HepG2 (cell line): ENCODE measurements at regions not wholly inside any gene's neighbourhood (a gene's known extent, or its start where the extent isn't known, plus 50 kb on each side); places are given as distances from the start of the nearest gene placed in this dataset.
A peak's percentile ranks its signal among the peaks of the same experiment; 100 is the strongest.
"Not testable (repeated sequence)": the region's sequence is repeated elsewhere in the genome, so short reads cannot be mapped to it uniquely, and the experiment has no call there.

Experiments used
- ATAC-seq: fragments of 200-7000 bp; cut with Tn5 transposase; 3 replicates; pipeline ENCODE4 v1.9.1; 2020; ENCODE audit warnings: mild to moderate bottlenecking, moderate library complexity
- BruUV-seq: library from RNA; stranded (reverse); fragments of 400-500 nt; replicated peaks from 2 replicates; lab custom pipeline; 2021; lab: Mats Ljungman, UMichigan
- CTCF ChIA-PET: fragments of 300-600 bp; formaldehyde crosslinking; extraction: SDS; loops from one replicate; lab custom pipeline; 2021; ENCODE audit warnings: low total read pairs, inconsistent platforms, low intra/inter-chr PET ratio; lab: Yijun Ruan, JAX
- POLR2A ChIA-PET: fragments of 350-600 bp; sonication (Branson Sonifier 250); formaldehyde crosslinking; loops from one replicate; lab custom pipeline; 2020; ENCODE audit warnings: antibody characterized with exemption, inconsistent platforms; lab: Yijun Ruan, JAX
- DNase-seq: peaks from one replicate; pipeline ENCODE4 v3.0.0-alpha.2; 2015; ENCODE audit warnings: low spot score
- FAIRE-seq: peaks from 3 replicates; lab custom pipeline; 2011; peaks lifted over from hg19 to GRCh38; lab: Jason Lieb, UNC
- H2AFZ ChIP-seq: one replicate; pipeline ENCODE4 v1.6.1; 2011; ENCODE audit warnings: low read length, inconsistent platforms
- H3K27ac ChIP-seq: fragments of 300-600 bp; 3 replicates; pipeline ENCODE4 v1.8.0; 2011; ENCODE audit warnings: mixed run types, mild to moderate bottlenecking, mixed read lengths, low read length, inconsistent platforms; ENCODE audit not compliant: insufficient read depth; ENCODE audit errors: extremely low read length
- H3K27me3 ChIP-seq, 2 experiments: fragments of 200-600 bp in 1 of 2; 2 replicates in 1 of 2; 3 replicates in 1 of 2; pipeline versions ENCODE4 v1.6.0 to v1.8.0; 2011; ENCODE audit warnings: low read length in 2 of 2, mild to moderate bottlenecking in 2 of 2, moderate library complexity in 2 of 2, inconsistent platforms in 1 of 2; ENCODE audit not compliant: insufficient read depth in 2 of 2, control insufficient read depth in 1 of 2
- H3K36me3 ChIP-seq, 2 experiments: fragments of 200-600 bp in 1 of 2; replicated peaks in 1 of 2; 2 replicates in 1 of 2; 3 replicates in 1 of 2; pipeline versions ENCODE4 v1.5.1 to v1.8.0; 2011; ENCODE audit warnings: low read length in 2 of 2, inconsistent platforms in 1 of 2; ENCODE audit not compliant: insufficient read depth in 2 of 2, control insufficient read depth in 1 of 2
- H3K4me1 ChIP-seq: 2 replicates; pipeline ENCODE4 v1.5.1; 2012; ENCODE audit warnings: low read length, inconsistent platforms; ENCODE audit not compliant: insufficient read depth
- H3K4me2 ChIP-seq: 2 replicates; pipeline ENCODE4 v1.6.0; 2011; ENCODE audit warnings: low read depth, low read length, inconsistent platforms
- H3K4me3 ChIP-seq, 3 experiments: fragments of 200-600 bp in 1 of 3; sonication (generic), shearing (Covaris generic) in 1 of 3; replicated peaks in 1 of 3; 2 replicates each; pipeline ENCODE4 v1.5.1; 2011 to 2016; ENCODE audit warnings: low read length in 3 of 3, inconsistent platforms in 2 of 3, low read depth in 2 of 3, mild to moderate bottlenecking in 2 of 3, control low read depth in 1 of 3, mixed read lengths in 1 of 3; ENCODE audit not compliant: insufficient read depth in 1 of 3
- H3K79me2 ChIP-seq: one replicate; pipeline ENCODE4 v1.6.1; 2011; ENCODE audit warnings: low read length, inconsistent platforms; ENCODE audit not compliant: insufficient read depth
- H3K9ac ChIP-seq: 2 replicates; pipeline ENCODE4 v1.6.0; 2011; ENCODE audit warnings: mild to moderate bottlenecking, low read depth, low read length, inconsistent platforms; ENCODE audit not compliant: insufficient read depth
- H3K9me3 ChIP-seq: 2 replicates; pipeline ENCODE4 v1.5.1; 2012; ENCODE audit warnings: mild to moderate bottlenecking, low read length
- H4K20me1 ChIP-seq: 2 replicates; pipeline ENCODE4 v1.6.0; 2011; ENCODE audit warnings: inconsistent platforms, mild to moderate bottlenecking, low read length, moderate library complexity; ENCODE audit not compliant: insufficient read depth
- ATF7 ChIP-seq, 2 experiments: fragments of 450-650 bp in 1 of 2; sonication (generic) in 1 of 2; formaldehyde crosslinking in 1 of 2; IDR thresholded peaks; 2 replicates each; pipeline versions ENCODE4 v1.4.0 to v1.6.1; 2016 to 2020; ENCODE audit warnings: antibody characterized with exemption in 1 of 2, mild to moderate bottlenecking in 1 of 2, missing genetic modification reagents in 1 of 2
- CREB1 ChIP-seq, 2 experiments: fragments of 450-650 bp in 1 of 2; IDR thresholded peaks; 2 replicates each; pipeline ENCODE4 v1.6.1; 2016 to 2017; ENCODE audit warnings: control low read depth in 1 of 2, mild to moderate bottlenecking in 1 of 2, missing compliant biosample characterization in 1 of 2, missing genetic modification characterization in 1 of 2
- ONECUT2 ChIP-seq: sonication (generic); formaldehyde crosslinking; IDR thresholded peaks from 2 replicates; pipeline ENCODE4 v1.4.0; 2020; ENCODE audit warnings: missing genetic modification reagents
- WGBS: methylation state at CpG from one replicate; pipeline ENCODE4 v1.1.6; 2017; ENCODE audit warnings: low lambda C conversion rate; 5-methylcytosine and 5-hydroxymethylcytosine counted together
- in situ Hi-C: cut with HindIII; loops from 2 replicates; pipeline ENCODE4 v1.10.0; 2017; ENCODE audit warnings: low pct_unique_long_range_greater_than_20kb; ENCODE audit not compliant: extremely low pct_ligation_motif_present
- intact Hi-C: fragments of 100-400 bp; cut with micrococcal nuclease; formaldehyde crosslinking; loops from one replicate; pipeline ENCODE4 v1.10.0; 2022; ENCODE audit not compliant: unreplicated experiment

- TF ChIP-seq ATF7 (IDR thresholded peaks at IDR 0.05): peak; percentile 96
- TF ChIP-seq ATF7 (CRISPR knock-in tag; IDR thresholded peaks at IDR 0.05): no peak
- no peak for TF ChIP-seq ONECUT2 (CRISPR knock-in tag)
- peak; percentile 90 for TF ChIP-seq CREB1 (IDR thresholded peaks at IDR 0.05)
- no peak for TF ChIP-seq CREB1 (CRISPR knock-in tag; IDR thresholded peaks at IDR 0.05)
- TF ChIP-seq, all 625 proteins: peak for 2
- ChIA-PET CTCF (no interaction called here), POLR2A (no interaction called here)
- FAIRE-seq: no peak
- no peak for ATAC-seq
- Histone ChIP-seq H3K4me1 (no peaks in the 10 kb centered on the region), H3K4me2 (no peak overlapping the region), H3K79me2 (no peaks in the 10 kb centered on the region), H3K9ac (no peak overlapping the region), H4K20me1 (no peaks in the 10 kb centered on the region), H2AFZ (no peak overlapping the region), H3K9me3 (peaks cover 40% of the 10 kb centered on the region), H3K4me3 (no peak overlapping the region), H3K27ac (no peak overlapping the region), H3K27me3 (no peaks in the 10 kb centered on the region), H3K36me3 (no peaks in the 10 kb centered on the region)
- WGBS: 21% methylated on average over 2 of the region's 2 CpGs
- no peak for DNase-seq
- in situ Hi-C loops: no loop called here
- BruUV-seq: no TSS peak
- intact Hi-C loops: loop anchor here (5.0 kb wide), 1 partner anchor 90 kb away; no protein-coding TSS in a partner anchor
These were observed 223.2 kb downstream of the RERGL start for GRCh38 chr12:17866802-17867201.

GRCh38 chr12:17855548-17855947 is 234.4 kb downstream of the RERGL start:
- H2AFZ ChIP-seq, H3K79me2 ChIP-seq, H3K27me3 ChIP-seq, BruUV-seq, H3K4me1 ChIP-seq, CTCF ChIA-PET, ATAC-seq, intact Hi-C loops, POLR2A ChIA-PET, H3K27ac ChIP-seq, H4K20me1 ChIP-seq, FAIRE-seq, H3K4me3 ChIP-seq, H3K9ac ChIP-seq, H3K36me3 ChIP-seq, H3K4me2 ChIP-seq, in situ Hi-C loops, DNase-seq: not testable (repeated sequence)
- 60% methylated on average over 23 of the region's 24 CpGs for WGBS
- H3K9me3 ChIP-seq: peaks cover 35% of the 10 kb centered on the region
